ENCODE measurements at regions not wholly inside any gene's neighbourhood (a gene's known extent, or its start where the extent isn't known, plus 50 kb on each side); places are given as distances from the start of the nearest gene placed in this dataset.

DNA sequence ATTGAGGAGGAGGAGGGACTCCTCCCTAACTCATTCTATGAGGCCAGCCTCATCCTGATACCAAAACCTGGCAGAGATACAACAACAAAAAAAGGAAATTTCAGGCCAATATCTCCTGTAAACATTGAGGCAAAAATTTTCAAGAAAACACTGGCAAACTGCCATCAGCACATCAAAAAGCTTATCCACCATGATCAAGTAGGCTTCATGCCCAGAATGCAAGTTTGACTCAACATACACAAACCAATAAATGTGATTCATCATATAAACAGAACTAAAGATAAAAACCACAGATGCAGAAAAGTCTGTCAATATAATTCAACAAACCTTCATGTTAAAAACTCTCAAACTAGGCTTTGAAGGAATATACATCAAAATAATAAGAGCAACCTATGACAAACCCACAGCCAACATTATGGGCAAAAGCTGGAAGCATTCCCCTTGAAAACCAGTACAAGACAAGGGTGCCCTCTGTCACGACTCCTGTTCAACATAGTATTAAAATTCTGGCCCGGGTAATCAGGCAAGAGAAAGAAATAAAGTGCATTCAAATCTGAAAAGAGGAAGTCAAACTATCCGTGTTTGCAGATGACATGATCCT is 1014.3 kb downstream of the CBLN2 start:
- no peak for DNase-seq (ENCODE audit: insufficient read length, low spot score)
- TF ChIP-seq SPI1 (IDR thresholded peaks at IDR 0.05; ENCODE audit: low read depth, low read length) (peak; percentile 45), TAF1 (IDR thresholded peaks at IDR 0.05; ENCODE audit: low read depth, low read length) (no peak)
- FAIRE-seq = no peak

DNA sequence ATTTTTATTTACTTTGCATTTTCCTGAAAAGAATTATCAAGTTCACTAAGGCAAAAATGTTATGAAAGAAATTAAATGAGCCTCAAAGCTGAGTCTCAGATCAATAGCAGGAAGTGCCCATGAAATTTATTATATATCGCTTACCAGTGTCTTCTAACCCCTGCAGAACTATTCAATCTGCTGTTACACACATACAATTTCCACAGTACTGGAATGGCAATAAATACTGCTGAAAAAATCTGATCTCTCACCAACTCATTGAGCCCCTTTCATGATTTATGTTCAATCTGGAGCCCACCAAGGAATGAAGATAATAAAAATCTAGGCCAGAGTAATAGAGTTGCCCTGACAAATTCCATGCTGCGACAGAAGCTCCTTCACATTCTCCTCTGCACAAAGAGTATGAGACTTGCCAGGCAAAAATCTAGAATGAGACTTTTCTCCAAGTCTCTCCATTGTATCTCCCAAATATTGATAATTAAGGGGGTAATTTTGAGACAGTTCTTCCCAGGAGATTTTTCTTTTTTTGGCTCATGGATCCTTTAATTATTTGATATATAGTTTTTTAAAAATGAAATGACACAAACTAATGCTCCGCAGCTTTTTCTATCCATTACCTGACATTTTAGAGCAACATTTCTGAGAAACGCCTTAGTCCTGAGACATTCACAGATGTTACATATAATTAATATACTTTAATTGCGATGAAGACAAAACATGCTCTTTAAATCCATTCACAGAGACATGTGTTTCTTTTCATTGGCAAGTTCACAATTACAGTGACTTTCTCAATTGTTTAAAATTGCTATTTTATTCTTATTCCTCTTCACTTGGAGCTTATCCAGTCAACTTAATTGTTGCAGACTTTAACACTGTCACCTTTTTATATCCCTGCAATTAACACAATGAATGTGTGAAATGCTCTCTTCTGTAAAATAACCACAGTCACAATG is 1020.4 kb downstream of the CBLN2 start:
- FAIRE-seq = no peak
- no peak for DNase-seq (ENCODE audit: insufficient read length, low spot score)
- TF ChIP-seq SPI1 (IDR thresholded peaks at IDR 0.05; ENCODE audit: low read depth, low read length) (no peak), PAX5 (IDR thresholded peaks at IDR 0.05; ENCODE audit: insufficient read depth, low read length, severe bottlenecking) (no peak), TAF1 (IDR thresholded peaks at IDR 0.05; ENCODE audit: low read depth, low read length) (no peak), POLR2AphosphoS5 (IDR thresholded peaks at IDR 0.05; ENCODE audit: low read depth, low read length) (no peak), POU2F2 (IDR thresholded peaks at IDR 0.05; ENCODE audit: low read depth, low read length) (no peak), POLR2A (IDR thresholded peaks at IDR 0.05; ENCODE audit: low read depth, low read length) (no peak)

DNA sequence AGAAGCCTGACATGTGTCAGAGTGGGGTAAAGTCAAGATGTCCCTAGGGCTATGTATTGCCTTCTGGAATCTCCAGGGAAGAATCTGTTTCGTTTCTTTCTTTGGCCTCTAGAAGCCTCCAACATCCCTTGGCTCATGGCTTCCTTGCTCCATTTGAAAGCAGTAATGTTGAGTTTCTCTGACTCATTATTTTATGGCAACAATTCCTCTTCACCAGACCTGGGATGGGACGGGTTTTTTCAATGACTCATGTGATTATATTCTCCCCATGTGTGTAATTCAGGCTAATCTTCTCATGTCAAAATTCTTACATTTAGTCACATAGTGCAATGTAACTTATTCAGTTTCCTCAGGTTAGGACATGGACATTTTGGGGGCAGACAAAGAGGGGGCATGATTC is 1038.6 kb downstream of the CBLN2 start:
- DNase-seq (ENCODE audit: insufficient read length, low spot score) = no peak
- FAIRE-seq = no peak
- TF ChIP-seq POLR2A (IDR thresholded peaks at IDR 0.05; ENCODE audit: low read depth, low read length) (no peak), POLR2AphosphoS5 (IDR thresholded peaks at IDR 0.05; ENCODE audit: low read depth, low read length) (no peak), PAX5 (IDR thresholded peaks at IDR 0.05; ENCODE audit: insufficient read depth, low read length, severe bottlenecking) (no peak), SPI1 (IDR thresholded peaks at IDR 0.05; ENCODE audit: low read depth, low read length) (no peak), TAF1 (IDR thresholded peaks at IDR 0.05; ENCODE audit: low read depth, low read length) (no peak), POU2F2 (IDR thresholded peaks at IDR 0.05; ENCODE audit: low read depth, low read length) (no peak)

DNA sequence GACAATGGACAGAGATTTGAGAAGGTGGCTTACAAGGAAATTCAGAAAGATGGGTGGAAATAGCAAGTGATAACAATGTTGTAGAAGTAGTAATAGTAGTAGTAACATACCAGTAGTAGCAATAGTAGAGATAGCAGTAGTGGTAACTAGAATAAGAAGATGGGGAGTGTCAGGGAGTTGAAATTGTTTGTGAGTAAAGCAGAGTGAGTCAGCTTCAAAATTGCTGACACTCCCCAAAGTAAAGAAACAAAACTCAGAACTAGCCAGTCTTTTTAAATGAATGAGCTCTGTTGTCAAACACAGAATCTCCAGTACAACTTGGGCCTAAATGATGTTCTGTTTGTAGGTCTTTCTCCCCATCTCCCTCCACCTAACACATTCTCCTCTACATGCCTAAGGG is 1040.9 kb downstream of the CBLN2 start:
- no peak for FAIRE-seq
- TF ChIP-seq POLR2A (IDR thresholded peaks at IDR 0.05; ENCODE audit: low read depth, low read length) (no peak), POU2F2 (IDR thresholded peaks at IDR 0.05; ENCODE audit: low read depth, low read length) (no peak), POLR2AphosphoS5 (IDR thresholded peaks at IDR 0.05; ENCODE audit: low read depth, low read length) (no peak), SPI1 (IDR thresholded peaks at IDR 0.05; ENCODE audit: low read depth, low read length) (no peak), PAX5 (IDR thresholded peaks at IDR 0.05; ENCODE audit: insufficient read depth, low read length, severe bottlenecking) (no peak), TAF1 (IDR thresholded peaks at IDR 0.05; ENCODE audit: low read depth, low read length) (no peak)

DNA sequence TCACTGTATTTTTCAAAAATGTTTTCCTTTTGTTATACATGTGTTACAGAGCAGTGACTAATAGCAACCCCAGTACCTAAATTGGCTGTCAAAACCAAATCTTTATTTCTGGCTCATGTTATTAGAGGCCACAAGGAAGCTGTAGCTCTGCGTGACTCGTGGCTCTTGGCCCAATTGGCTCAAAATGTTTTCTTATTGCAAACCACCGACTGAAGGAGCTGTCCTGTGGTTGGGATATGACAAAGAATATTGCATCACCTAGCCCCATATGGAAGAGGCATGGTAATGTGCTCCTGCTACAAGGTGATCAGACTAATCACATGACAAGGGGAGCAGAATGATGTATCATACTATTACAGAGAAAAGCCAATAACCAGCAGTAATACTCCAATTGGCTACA is 1058.5 kb downstream of the CBLN2 start:
- FAIRE-seq = no peak
- TF ChIP-seq POU2F2 (IDR thresholded peaks at IDR 0.05; ENCODE audit: low read depth, low read length) (no peak), TAF1 (IDR thresholded peaks at IDR 0.05; ENCODE audit: low read depth, low read length) (no peak), POLR2AphosphoS5 (IDR thresholded peaks at IDR 0.05; ENCODE audit: low read depth, low read length) (no peak), PAX5 (IDR thresholded peaks at IDR 0.05; ENCODE audit: insufficient read depth, low read length, severe bottlenecking) (no peak), SPI1 (IDR thresholded peaks at IDR 0.05; ENCODE audit: low read depth, low read length) (no peak), POLR2A (IDR thresholded peaks at IDR 0.05; ENCODE audit: low read depth, low read length) (no peak)
- no peak for DNase-seq (ENCODE audit: insufficient read length, low spot score)

More for the DNA sequence above, 1040.9 kb downstream of the CBLN2 start:
- DNase-seq (ENCODE audit: insufficient read length, low spot score) = no peak

DNA sequence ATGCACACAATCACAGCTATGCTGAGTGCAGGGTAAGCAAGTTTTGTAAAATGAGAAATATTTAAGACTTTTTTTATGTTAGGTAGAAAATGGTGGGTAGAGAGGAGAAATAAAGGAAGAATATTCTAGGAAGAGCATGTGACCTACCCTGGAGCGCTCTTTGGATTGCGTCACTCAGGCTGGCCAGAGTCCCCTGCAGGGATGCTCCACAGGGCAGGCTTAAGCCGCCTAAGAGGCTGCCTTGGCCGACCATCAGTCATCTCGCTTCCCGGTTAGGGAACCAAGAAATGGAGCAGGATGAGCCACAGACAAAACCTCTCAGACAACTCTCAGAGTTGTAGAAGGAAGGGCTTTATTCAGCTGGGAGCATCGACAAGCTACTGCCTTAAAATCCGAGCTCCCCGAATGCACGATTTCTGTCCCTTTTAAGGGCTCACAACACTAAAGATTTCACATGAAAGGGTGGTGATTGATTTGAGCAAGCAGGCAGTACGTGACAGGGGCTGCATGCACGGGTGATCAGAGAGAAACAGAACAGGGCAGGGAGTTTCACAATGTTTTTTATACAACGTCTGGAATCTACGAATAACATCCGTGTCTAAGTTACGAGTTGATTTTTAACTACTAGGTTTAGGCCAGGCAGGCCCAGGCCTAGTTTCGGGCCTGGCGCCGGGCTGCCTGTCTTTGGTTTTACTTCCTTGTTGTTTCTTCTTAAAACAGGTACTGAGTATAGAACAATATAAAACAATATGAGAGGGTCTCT is 1072.0 kb downstream of the CBLN2 start:
- FAIRE-seq = no peak
- TF ChIP-seq SPI1 (IDR thresholded peaks at IDR 0.05; ENCODE audit: low read depth, low read length) = no peak
- no peak for TF ChIP-seq POLR2A (IDR thresholded peaks at IDR 0.05; ENCODE audit: low read depth, low read length)
- no peak for TF ChIP-seq POU2F2 (IDR thresholded peaks at IDR 0.05; ENCODE audit: low read depth, low read length)
- no peak for TF ChIP-seq PAX5 (IDR thresholded peaks at IDR 0.05; ENCODE audit: insufficient read depth, low read length, severe bottlenecking)
- TF ChIP-seq TAF1 (IDR thresholded peaks at IDR 0.05; ENCODE audit: low read depth, low read length) = no peak
- TF ChIP-seq POLR2AphosphoS5 (IDR thresholded peaks at IDR 0.05; ENCODE audit: low read depth, low read length) = no peak
- no peak for DNase-seq (ENCODE audit: insufficient read length, low spot score)

DNA sequence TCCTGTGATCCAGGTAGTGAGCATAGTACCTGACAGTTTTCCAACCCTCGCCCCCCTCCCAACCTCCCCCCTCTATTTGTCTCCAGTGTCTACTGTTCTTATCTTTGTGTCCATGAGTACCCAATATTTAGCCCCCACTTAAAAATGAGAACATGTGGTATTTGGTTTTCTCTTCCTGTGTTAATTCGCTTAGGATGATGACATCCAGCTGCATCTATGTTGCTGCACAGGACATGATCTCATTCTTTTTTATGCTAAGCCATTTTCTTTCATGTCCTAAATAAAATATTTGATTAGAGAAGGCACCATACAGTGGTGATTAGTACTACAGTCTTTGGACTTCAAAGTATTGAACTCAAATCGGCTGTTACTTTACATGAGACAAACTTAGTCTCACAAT is 1087.9 kb downstream of the CBLN2 start:
- FAIRE-seq = no peak
- no peak for DNase-seq (ENCODE audit: insufficient read length, low spot score)
- no peak for TF ChIP-seq POU2F2 (IDR thresholded peaks at IDR 0.05; ENCODE audit: low read depth, low read length)
- no peak for TF ChIP-seq TAF1 (IDR thresholded peaks at IDR 0.05; ENCODE audit: low read depth, low read length)
- TF ChIP-seq POLR2AphosphoS5 (IDR thresholded peaks at IDR 0.05; ENCODE audit: low read depth, low read length) = no peak
- TF ChIP-seq SPI1 (IDR thresholded peaks at IDR 0.05; ENCODE audit: low read depth, low read length) = no peak
- TF ChIP-seq PAX5 (IDR thresholded peaks at IDR 0.05; ENCODE audit: insufficient read depth, low read length, severe bottlenecking) = no peak
- no peak for TF ChIP-seq POLR2A (IDR thresholded peaks at IDR 0.05; ENCODE audit: low read depth, low read length)

DNA sequence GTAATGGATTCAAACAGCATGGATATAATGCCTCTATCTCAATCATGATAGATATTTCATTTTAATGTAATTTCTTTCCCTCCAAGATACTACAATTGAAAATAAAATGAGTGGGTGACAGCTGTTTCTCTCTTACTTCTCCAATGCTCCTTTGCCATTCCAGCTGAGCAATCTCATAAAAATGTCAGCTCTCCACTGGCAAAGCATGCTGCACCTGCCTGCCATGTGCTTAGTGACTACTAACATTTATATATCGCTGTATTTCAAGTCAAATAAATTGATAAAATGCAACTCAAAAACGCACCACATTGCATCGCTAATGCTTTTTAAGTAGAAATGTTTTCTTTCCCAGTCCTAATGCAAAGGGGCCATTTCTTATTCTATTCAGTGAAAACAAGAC is 1093.9 kb downstream of the CBLN2 start:
- TF ChIP-seq TAF1 (IDR thresholded peaks at IDR 0.05; ENCODE audit: low read depth, low read length) = no peak
- TF ChIP-seq PAX5 (IDR thresholded peaks at IDR 0.05; ENCODE audit: insufficient read depth, low read length, severe bottlenecking) = no peak
- FAIRE-seq = no peak
- DNase-seq (ENCODE audit: insufficient read length, low spot score) = no peak

DNA sequence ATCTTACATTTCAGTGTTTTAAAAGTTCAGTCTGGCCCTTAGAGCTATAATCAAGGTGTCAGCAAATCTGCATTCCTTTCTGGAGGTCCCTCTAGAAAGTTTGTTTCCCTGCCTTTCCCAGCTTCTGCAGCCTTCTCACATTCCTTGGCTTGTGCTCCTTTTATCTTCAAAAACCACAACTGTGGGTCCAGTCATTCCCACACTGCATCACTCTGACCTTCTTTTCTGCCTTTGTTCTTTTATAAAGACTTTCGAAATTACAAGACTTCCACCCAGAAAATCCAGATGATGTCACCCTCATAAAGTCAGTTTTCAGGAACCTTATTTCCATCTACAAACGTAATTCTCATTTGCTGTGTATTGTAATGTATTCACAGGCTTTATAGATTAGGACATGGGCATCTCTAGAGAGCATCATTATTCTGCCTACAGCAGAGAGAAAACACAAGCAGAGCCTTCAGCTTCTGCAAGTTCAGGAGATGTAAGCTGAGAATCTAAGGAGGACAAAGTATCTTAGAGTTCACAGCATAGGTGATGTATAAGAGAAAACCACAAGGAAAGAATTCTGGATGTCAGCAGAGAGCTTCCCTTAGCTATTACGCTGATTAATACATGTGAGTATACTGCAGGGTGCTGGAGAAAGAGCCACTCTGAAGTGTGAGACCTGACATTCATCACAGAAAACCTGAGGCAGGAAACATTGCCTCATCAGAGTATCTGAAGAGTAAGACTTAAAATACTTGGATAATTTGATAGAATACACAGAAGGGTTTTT is 1100.2 kb downstream of the CBLN2 start:
- no peak for FAIRE-seq
- no peak for DNase-seq (ENCODE audit: insufficient read length, low spot score)
- TF ChIP-seq SPI1 (IDR thresholded peaks at IDR 0.05; ENCODE audit: low read depth, low read length) (no peak), TAF1 (IDR thresholded peaks at IDR 0.05; ENCODE audit: low read depth, low read length) (no peak), POU2F2 (IDR thresholded peaks at IDR 0.05; ENCODE audit: low read depth, low read length) (no peak), PAX5 (IDR thresholded peaks at IDR 0.05; ENCODE audit: insufficient read depth, low read length, severe bottlenecking) (no peak), POLR2AphosphoS5 (IDR thresholded peaks at IDR 0.05; ENCODE audit: low read depth, low read length) (no peak), POLR2A (IDR thresholded peaks at IDR 0.05; ENCODE audit: low read depth, low read length) (no peak)

Data from GM12891 (cell line).